A673 (cell line): ENCODE measurements at regions not wholly inside any gene's neighbourhood (a gene's known extent, or its start where the extent isn't known, plus 50 kb on each side); places are given as distances from the start of the nearest gene placed in this dataset.
"Not testable (repeated sequence)": the region's sequence is repeated elsewhere in the genome, so short reads cannot be mapped to it uniquely, and the experiment has no call there.

Experiments used
- BruUV-seq: library from RNA; stranded (reverse); fragments of 400-500 nt; replicated peaks from 2 replicates; lab custom pipeline; 2021; lab: Mats Ljungman, UMichigan
- CTCF ChIA-PET: fragments of 300-600 bp; sonication (Branson Sonifier 250); formaldehyde crosslinking; loops from one replicate; lab custom pipeline; 2022; ENCODE audit warnings: antibody characterized with exemption; lab: Charles Lee
- POLR2A ChIA-PET: fragments of 300-600 bp; sonication (Branson Sonifier 250); formaldehyde crosslinking; loops from one replicate; lab custom pipeline; 2022; ENCODE audit warnings: antibody characterized with exemption; ENCODE audit not compliant: low non-redundant PET; lab: Charles Lee
- DNase-seq: peaks from one replicate; pipeline ENCODE4 v3.0.0-alpha.2; 2015; ENCODE audit warnings: low spot score
- H3K27ac ChIP-seq: fragments of 200-600 bp; sonication (generic); 2 replicates; pipeline ENCODE4 v1.5.1; 2016; ENCODE audit warnings: mixed run types, low read depth, mild to moderate bottlenecking, mixed read lengths, antibody characterized with exemption, low read length; ENCODE audit not compliant: poor library complexity, severe bottlenecking
- H3K27me3 ChIP-seq: fragments of 200-600 bp; sonication (generic); replicated peaks from 2 replicates; pipeline ENCODE4 v1.6.1; 2017; ENCODE audit warnings: mixed run types, low read depth, mild to moderate bottlenecking, mixed read lengths, antibody characterized with exemption, low read length; ENCODE audit not compliant: insufficient read depth, poor library complexity
- H3K36me3 ChIP-seq: fragments of 200-600 bp; sonication (generic); 2 replicates; pipeline ENCODE4 v1.6.1; 2016; ENCODE audit warnings: mixed run types, mild to moderate bottlenecking, mixed read lengths, antibody characterized with exemption, low read length; ENCODE audit not compliant: insufficient read depth, poor library complexity, severe bottlenecking
- H3K4me1 ChIP-seq: fragments of 200-600 bp; sonication (generic); 2 replicates; pipeline ENCODE4 v1.6.1; 2017; ENCODE audit warnings: mixed run types, mild to moderate bottlenecking, mixed read lengths, antibody characterized with exemption, low read length; ENCODE audit not compliant: insufficient read depth, poor library complexity, severe bottlenecking
- H3K4me3 ChIP-seq: fragments of 200-600 bp; sonication (generic); 2 replicates; pipeline ENCODE4 v1.5.1; 2016; ENCODE audit warnings: low read depth, mixed run types, mild to moderate bottlenecking, mixed read lengths, low read length; ENCODE audit not compliant: poor library complexity, severe bottlenecking
- H3K9me3 ChIP-seq: fragments of 200-600 bp; sonication (generic); 2 replicates; pipeline ENCODE4 v1.6.1; 2016; ENCODE audit warnings: mixed run types, low read depth, mild to moderate bottlenecking, mixed read lengths, antibody characterized with exemption, low read length; ENCODE audit not compliant: poor library complexity, severe bottlenecking
- CTCF ChIP-seq: fragments of 300-800, 200-600 bp; sonication (generic); conservative IDR thresholded peaks from 2 replicates; pipeline ENCODE4 v1.5.1; 2017; ENCODE audit warnings: low read depth, mild to moderate bottlenecking, antibody characterized with exemption, low read length, moderate library complexity, mixed read lengths
- EZH2 ChIP-seq: fragments of 200-600 bp; sonication (generic); IDR thresholded peaks from 2 replicates; pipeline ENCODE4 v1.6.1; 2017; ENCODE audit warnings: borderline replicate concordance, low read depth, mild to moderate bottlenecking, mixed read lengths, antibody characterized with exemption, low read length; ENCODE audit not compliant: poor library complexity, severe bottlenecking
- intact Hi-C: fragments of 100-400 bp; cut with micrococcal nuclease; formaldehyde crosslinking; loops from one replicate; pipeline ENCODE4 v1.10.0; 2022; ENCODE audit not compliant: unreplicated experiment

GRCh38 chr5:3451961-3452360 is 143.7 kb upstream of the IRX1 start:
- intact Hi-C loops, result no loop called here
- TF ChIP-seq CTCF (no peak), EZH2 (no peak)
- BruUV-seq, result no TSS peak
- POLR2A ChIA-PET, result no interaction called here
- Histone ChIP-seq H3K4me1 (no peaks in the 10 kb centered on the region), H3K4me3 (no peak overlapping the region), H3K9me3 (peaks cover 58% of the 10 kb centered on the region), H3K27me3 (no peaks in the 10 kb centered on the region), H3K36me3 (no peaks in the 10 kb centered on the region), H3K27ac (no peak overlapping the region)
- no peak for DNase-seq
- CTCF ChIA-PET, result no interaction called here

GRCh38 chr5:3449481-3449880 is 146.2 kb upstream of the IRX1 start:
- no peak overlapping the region for H3K4me3 ChIP-seq
- CTCF ChIA-PET, result no interaction called here
- H3K27me3 ChIP-seq, result no peaks in the 10 kb centered on the region
- H3K9me3 ChIP-seq, result peaks cover 42% of the 10 kb centered on the region
- no peaks in the 10 kb centered on the region for H3K4me1 ChIP-seq
- H3K36me3 ChIP-seq, result no peaks in the 10 kb centered on the region
- no peak for TF ChIP-seq CTCF
- no peak for TF ChIP-seq EZH2
- intact Hi-C loops, result no loop called here
- POLR2A ChIA-PET, result no interaction called here
- no TSS peak for BruUV-seq
- no peak overlapping the region for H3K27ac ChIP-seq
- DNase-seq, result no peak

GRCh38 chr5:3446410-3446809 is 149.2 kb upstream of the IRX1 start:
- Histone ChIP-seq H3K4me1 (no peaks in the 10 kb centered on the region), H3K4me3 (no peak overlapping the region), H3K9me3 (peaks cover 22% of the 10 kb centered on the region), H3K36me3 (no peaks in the 10 kb centered on the region), H3K27ac (no peak overlapping the region), H3K27me3 (no peaks in the 10 kb centered on the region)
- POLR2A ChIA-PET, result no interaction called here
- CTCF ChIA-PET, result no interaction called here
- DNase-seq, result no peak
- BruUV-seq, result no TSS peak
- TF ChIP-seq CTCF, result no peak
- TF ChIP-seq EZH2, result no peak
- intact Hi-C loops, result no loop called here

- intact Hi-C loops, CTCF ChIA-PET, H3K27ac ChIP-seq, POLR2A ChIA-PET, H3K4me1 ChIP-seq, DNase-seq, H3K4me3 ChIP-seq, H3K36me3 ChIP-seq, BruUV-seq, H3K27me3 ChIP-seq: not testable (repeated sequence)
- H3K9me3 ChIP-seq, result peaks cover 22% of the 10 kb centered on the region
These were observed 150.1 kb upstream of the IRX1 start for GRCh38 chr5:3445517-3445916.
